Endothelial cell of umbilical vein (primary cell): ENCODE measurements at regions not wholly inside any gene's neighbourhood (a gene's known extent, or its start where the extent isn't known, plus 50 kb on each side); places are given as distances from the start of the nearest gene placed in this dataset.

Experiments used
- BruUV-seq: library from RNA; stranded (reverse); fragments of 400-500 nt; replicated peaks from 2 replicates; lab custom pipeline; 2021; lab: Mats Ljungman, UMichigan
- CTCF ChIA-PET: fragments of 300-600, 350-600 bp; sonication (Branson Sonifier 250); formaldehyde crosslinking; loops from one replicate; lab custom pipeline; 2021; ENCODE audit warnings: antibody characterized with exemption, inconsistent platforms; lab: Charles Lee
- POLR2A ChIA-PET: fragments of 300-600, 350-600 bp; sonication (Branson Sonifier 250); formaldehyde crosslinking; loops from one replicate; lab custom pipeline; 2021; ENCODE audit warnings: antibody characterized with exemption, inconsistent platforms; lab: Charles Lee
- DNase-seq: peaks from one replicate; pipeline ENCODE4 v3.0.0-alpha.2; 2011; ENCODE audit warnings: low read depth, low spot score
- FAIRE-seq: peaks from 2 replicates; lab custom pipeline; 2011; peaks lifted over from hg19 to GRCh38; lab: Jason Lieb, UNC
- H2AFZ ChIP-seq: 2 replicates; pipeline ENCODE4 v1.6.0; 2012; ENCODE audit warnings: low read depth, low read length, control low read depth, inconsistent platforms
- H3K27ac ChIP-seq: 2 replicates; pipeline ENCODE4 v1.5.1; 2011; ENCODE audit warnings: low read depth, mild to moderate bottlenecking, control low read depth, low read length, moderate library complexity; ENCODE audit not compliant: insufficient read depth
- H3K27me3 ChIP-seq, 2 experiments: 2 replicates each; pipeline versions ENCODE4 v1.6.0 to v1.6.1; 2011; ENCODE audit warnings: low read length in 2 of 2, mixed read lengths in 1 of 2; ENCODE audit not compliant: control insufficient read depth in 2 of 2, insufficient read depth in 2 of 2
- H3K36me3 ChIP-seq, 2 experiments: 2 replicates in 1 of 2; 3 replicates in 1 of 2; pipeline ENCODE4 v1.5.1; 2011; ENCODE audit warnings: low read length in 2 of 2, mild to moderate bottlenecking in 1 of 2, moderate library complexity in 1 of 2; ENCODE audit not compliant: control insufficient read depth in 2 of 2, insufficient read depth in 2 of 2; ENCODE audit errors: extremely low read depth in 1 of 2
- H3K4me1 ChIP-seq: 3 replicates; pipeline ENCODE4 v1.5.1; 2011; ENCODE audit warnings: mild to moderate bottlenecking, low read length; ENCODE audit not compliant: control insufficient read depth, insufficient read depth; ENCODE audit errors: extremely low read depth
- H3K4me2 ChIP-seq: 2 replicates; pipeline ENCODE4 v1.6.1; 2011; ENCODE audit warnings: low read length, control low read depth, mixed read lengths; ENCODE audit not compliant: insufficient read depth
- H3K4me3 ChIP-seq, 3 experiments: fragments of 200-600 bp in 1 of 3; sonication (generic), shearing (Covaris generic) in 1 of 3; replicated peaks in 1 of 3; 2 replicates each; pipeline ENCODE4 v1.5.1; 2011 to 2016; ENCODE audit warnings: control low read depth in 3 of 3, low read length in 3 of 3, mild to moderate bottlenecking in 2 of 3, inconsistent platforms in 1 of 3, low read depth in 1 of 3, moderate library complexity in 1 of 3; ENCODE audit not compliant: insufficient read depth in 1 of 3
- H3K79me2 ChIP-seq: 2 replicates; pipeline ENCODE4 v1.6.0; 2012; ENCODE audit warnings: low read length, inconsistent platforms; ENCODE audit not compliant: control insufficient read depth, insufficient read depth
- H3K9ac ChIP-seq: replicated peaks from 2 replicates; pipeline ENCODE3; 2011; ENCODE audit warnings: low read length, control low read depth; ENCODE audit not compliant: insufficient read depth; ENCODE audit errors: extremely low read depth
- H3K9me1 ChIP-seq: replicated peaks from 3 replicates; pipeline ENCODE4 v1.6.0; 2011; ENCODE audit warnings: mild to moderate bottlenecking, low read length; ENCODE audit not compliant: control insufficient read depth, insufficient read depth; ENCODE audit errors: extremely low read depth
- H3K9me3 ChIP-seq: replicated peaks from 2 replicates; pipeline ENCODE4 v1.5.1; 2012; ENCODE audit warnings: low read length, inconsistent platforms; ENCODE audit not compliant: control insufficient read depth, insufficient read depth
- H4K20me1 ChIP-seq: replicated peaks from 2 replicates; pipeline ENCODE3; 2011; ENCODE audit warnings: mild to moderate bottlenecking, low read length; ENCODE audit not compliant: control insufficient read depth, insufficient read depth; ENCODE audit errors: extremely low read depth
- EZH2 ChIP-seq: IDR thresholded peaks from 2 replicates; pipeline ENCODE4 v1.6.1; 2012; ENCODE audit warnings: borderline replicate concordance, low read depth, mild to moderate bottlenecking, moderate library complexity, low read length, inconsistent platforms; ENCODE audit not compliant: severe bottlenecking
- FOS ChIP-seq: IDR thresholded peaks from 2 replicates; pipeline ENCODE4 v1.6.1; 2011; ENCODE audit warnings: mild to moderate bottlenecking, low read length, moderate library complexity, borderline replicate concordance; ENCODE audit not compliant: insufficient read depth
- GATA2 ChIP-seq: IDR thresholded peaks from 2 replicates; pipeline ENCODE4 v1.7.0; 2011; ENCODE audit warnings: low read depth, mild to moderate bottlenecking, moderate library complexity, mixed read lengths, low read length; ENCODE audit not compliant: insufficient read length, insufficient read depth
- JUN ChIP-seq: IDR thresholded peaks from 2 replicates; pipeline ENCODE4 v1.6.1; 2011; ENCODE audit warnings: borderline replicate concordance, low read depth; ENCODE audit not compliant: insufficient read length, insufficient read depth
- MAX ChIP-seq: IDR thresholded peaks from 2 replicates; pipeline ENCODE4 v1.6.1; 2011; ENCODE audit not compliant: insufficient read depth, insufficient read length
- MYC ChIP-seq: IDR thresholded peaks from one replicate; pipeline ENCODE4 v1.6.1; 2011; ENCODE audit warnings: mild to moderate bottlenecking, low read depth, low read length
- POLR2A ChIP-seq: IDR thresholded peaks from 2 replicates; pipeline ENCODE4 v1.6.1; 2012; ENCODE audit warnings: low read depth, mild to moderate bottlenecking, control low read depth, low read length
- POLR2AphosphoS5 ChIP-seq: IDR thresholded peaks from 2 replicates; pipeline ENCODE4 v1.6.1; 2012; ENCODE audit warnings: low read depth, mild to moderate bottlenecking, control low read depth, low read length, moderate library complexity; ENCODE audit not compliant: insufficient read depth
- dilution Hi-C: fragments of 300-500 bp; cut with MboI; formaldehyde crosslinking; loops from one replicate; pipeline ENCODE4 v1.15.0; 2019; ENCODE audit warnings: low sequenced_read_pairs; ENCODE audit not compliant: extremely low pct_ligation_motif_present
- intact Hi-C: fragments of 100-400 bp; cut with micrococcal nuclease; formaldehyde crosslinking; loops from one replicate; pipeline ENCODE4 v1.10.0; 2022
- TF ChIP-seq, protein P1 (sequence below), 2 donors: IDR thresholded peaks; 1 replicate in 1 of 2; 2 replicates in 1 of 2; pipeline ENCODE4 v1.5.1; 2011; ENCODE audit warnings: low read length in 2 of 2, mild to moderate bottlenecking in 2 of 2, moderate library complexity in 2 of 2, control low read depth in 1 of 2, inconsistent platforms in 1 of 2, low read depth in 1 of 2; ENCODE audit not compliant: insufficient read depth in 1 of 2; ENCODE audit errors: extremely low read depth in 1 of 2

- Histone ChIP-seq H4K20me1 (no peaks in the 10 kb centered on the region), H3K36me3 (no peaks in the 10 kb centered on the region), H3K4me3 (no peak overlapping the region), H2AFZ (no peak overlapping the region), H3K4me1 (no peaks in the 10 kb centered on the region), H3K27ac (no peak overlapping the region), H3K9me1 (no peaks in the 10 kb centered on the region), H3K79me2 (no peaks in the 10 kb centered on the region), H3K9ac (no peak overlapping the region), H3K9me3 (peaks cover 3% of the 10 kb centered on the region), H3K4me2 (no peak overlapping the region), H3K27me3 (no peaks in the 10 kb centered on the region)
- BruUV-seq: no TSS peak
- POLR2A ChIA-PET: no interaction called here
- FAIRE-seq: no peak
- CTCF ChIA-PET: no interaction called here
- intact Hi-C loops: no loop called here
- dilution Hi-C loops: no loop called here
- TF ChIP-seq, protein P1, sequence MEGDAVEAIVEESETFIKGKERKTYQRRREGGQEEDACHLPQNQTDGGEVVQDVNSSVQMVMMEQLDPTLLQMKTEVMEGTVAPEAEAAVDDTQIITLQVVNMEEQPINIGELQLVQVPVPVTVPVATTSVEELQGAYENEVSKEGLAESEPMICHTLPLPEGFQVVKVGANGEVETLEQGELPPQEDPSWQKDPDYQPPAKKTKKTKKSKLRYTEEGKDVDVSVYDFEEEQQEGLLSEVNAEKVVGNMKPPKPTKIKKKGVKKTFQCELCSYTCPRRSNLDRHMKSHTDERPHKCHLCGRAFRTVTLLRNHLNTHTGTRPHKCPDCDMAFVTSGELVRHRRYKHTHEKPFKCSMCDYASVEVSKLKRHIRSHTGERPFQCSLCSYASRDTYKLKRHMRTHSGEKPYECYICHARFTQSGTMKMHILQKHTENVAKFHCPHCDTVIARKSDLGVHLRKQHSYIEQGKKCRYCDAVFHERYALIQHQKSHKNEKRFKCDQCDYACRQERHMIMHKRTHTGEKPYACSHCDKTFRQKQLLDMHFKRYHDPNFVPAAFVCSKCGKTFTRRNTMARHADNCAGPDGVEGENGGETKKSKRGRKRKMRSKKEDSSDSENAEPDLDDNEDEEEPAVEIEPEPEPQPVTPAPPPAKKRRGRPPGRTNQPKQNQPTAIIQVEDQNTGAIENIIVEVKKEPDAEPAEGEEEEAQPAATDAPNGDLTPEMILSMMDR (IDR thresholded peaks at IDR 0.05; ENCODE audit: extremely low read depth in 1 of 2, insufficient read depth in 1 of 2, low read depth in 1 of 2, low read length in 2 of 2): no peak
- TF ChIP-seq FOS (no peak), EZH2 (no peak), MAX (no peak), JUN (no peak), MYC (no peak), POLR2AphosphoS5 (no peak), GATA2 (no peak), POLR2A (no peak)
- no peak for DNase-seq
These were observed 1269.0 kb downstream of the FSTL5 start for GRCh38 chr4:160894809-160895208.
